GM18511 (cell line): ENCODE measurements at regions not wholly inside any gene's neighbourhood (a gene's known extent, or its start where the extent isn't known, plus 50 kb on each side); places are given as distances from the start of the nearest gene placed in this dataset.

ENCODE experiments used
- ATAC-seq: cut with Tn5 transposase; IDR thresholded peaks from one replicate; pipeline ENCODE4 v1.9.1; 2021; ENCODE audit warnings: mild to moderate bottlenecking, moderate library complexity; ENCODE audit not compliant: unreplicated experiment

- no peak for ATAC-seq
These were observed 295.9 kb upstream of the N4BP1 start for GRCh38 chr16:48905632-48906505.

- ATAC-seq: no peak
These were observed 294.4 kb upstream of the N4BP1 start for GRCh38 chr16:48904333-48904732.

GRCh38 chr16:48903039-48903438 is 293.1 kb upstream of the N4BP1 start:
- ATAC-seq: no peak

GRCh38 chr16:48901712-48902374 is 291.9 kb upstream of the N4BP1 start:
- ATAC-seq: no peak

GRCh38 chr16:48899500-48899899 is 289.5 kb upstream of the N4BP1 start:
- ATAC-seq: no peak

GRCh38 chr16:48897698-48898205 is 287.8 kb upstream of the N4BP1 start:
- no peak for ATAC-seq

GRCh38 chr16:48895142-48895541 is 285.2 kb upstream of the N4BP1 start:
- ATAC-seq: no peak

GRCh38 chr16:48892893-48893292 is 282.9 kb upstream of the N4BP1 start:
- ATAC-seq: no peak

- ATAC-seq: no peak
These were observed 277.7 kb upstream of the N4BP1 start for GRCh38 chr16:48887646-48888210.

GRCh38 chr16:48885471-48885870 is 275.5 kb upstream of the N4BP1 start:
- ATAC-seq: no peak

GRCh38 chr16:48881272-48881671 is 271.3 kb upstream of the N4BP1 start:
- ATAC-seq: no peak

GRCh38 chr16:48879223-48880122 is 269.5 kb upstream of the N4BP1 start:
- no peak for ATAC-seq

GRCh38 chr16:48877946-48878345 is 268.0 kb upstream of the N4BP1 start:
- no peak for ATAC-seq

GRCh38 chr16:48870141-48870540 is 260.2 kb upstream of the N4BP1 start:
- no peak for ATAC-seq

GRCh38 chr16:48865520-48865919 is 255.5 kb upstream of the N4BP1 start:
- ATAC-seq: no peak

GRCh38 chr16:48864055-48864454 is 254.1 kb upstream of the N4BP1 start:
- ATAC-seq: no peak

GRCh38 chr16:48862087-48862532 is 252.1 kb upstream of the N4BP1 start:
- no peak for ATAC-seq

GRCh38 chr16:48860341-48860740 is 250.4 kb upstream of the N4BP1 start:
- no peak for ATAC-seq

- ATAC-seq: no peak
These were observed 243.0 kb upstream of the N4BP1 start for GRCh38 chr16:48852951-48853350.

- no peak for ATAC-seq
These were observed 242.5 kb upstream of the N4BP1 start for GRCh38 chr16:48852458-48852857.
